NT2/D1 (cell line): ENCODE measurements at regions not wholly inside any gene's neighbourhood (a gene's known extent, or its start where the extent isn't known, plus 50 kb on each side); places are given as distances from the start of the nearest gene placed in this dataset.

ENCODE experiments used
- SUZ12 ChIP-seq: IDR thresholded peaks from 2 replicates; pipeline ENCODE4 v1.6.1; 2011; ENCODE audit not compliant: insufficient read length, insufficient read depth; ENCODE audit errors: extremely low read depth
- YY1 ChIP-seq: IDR thresholded peaks from 2 replicates; pipeline ENCODE4 v1.6.1; 2011; ENCODE audit not compliant: insufficient read length, insufficient read depth
- ZNF274 ChIP-seq: IDR thresholded peaks from 2 replicates; pipeline ENCODE4 v1.6.1; 2011; ENCODE audit warnings: mild to moderate bottlenecking, low read depth, low read length

GRCh38 chr10:4353059-4353655 lies 472.9 kb upstream of the AKR1E2 start:
- TF ChIP-seq ZNF274 = no peak
- no peak for TF ChIP-seq YY1
- no peak for TF ChIP-seq SUZ12
